ENCODE measurements at regions not wholly inside any gene's neighbourhood (a gene's known extent, or its start where the extent isn't known, plus 50 kb on each side); places are given as distances from the start of the nearest gene placed in this dataset.
A peak's percentile ranks its signal among the peaks of the same experiment; 100 is the strongest.

DNA sequence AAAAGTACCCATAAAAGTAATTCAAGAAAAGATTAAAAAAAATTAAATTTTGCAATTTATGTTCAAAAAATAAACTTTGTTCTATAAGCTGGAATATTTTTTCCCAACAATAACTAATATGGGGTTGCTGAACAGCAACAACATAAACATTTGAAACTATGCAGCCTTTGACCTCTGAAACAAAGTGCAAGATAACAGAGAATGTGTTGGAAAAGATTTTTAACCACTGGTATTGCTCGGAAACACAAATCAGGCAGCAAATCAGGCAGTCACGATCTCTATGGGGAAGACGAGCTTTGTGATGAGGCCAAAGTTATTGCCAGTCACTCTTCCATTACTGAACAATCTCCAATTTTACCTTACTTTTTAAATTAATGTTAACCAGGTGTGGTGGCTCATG lies 332.1 kb downstream of the PABPC4L start:
- no peak for DNase-seq (ENCODE audit: low read depth)

GRCh38 chr4:133868856-133869255 lies 332.7 kb downstream of the PABPC4L start:
- DNase-seq (ENCODE audit: low read depth), result no peak

DNA sequence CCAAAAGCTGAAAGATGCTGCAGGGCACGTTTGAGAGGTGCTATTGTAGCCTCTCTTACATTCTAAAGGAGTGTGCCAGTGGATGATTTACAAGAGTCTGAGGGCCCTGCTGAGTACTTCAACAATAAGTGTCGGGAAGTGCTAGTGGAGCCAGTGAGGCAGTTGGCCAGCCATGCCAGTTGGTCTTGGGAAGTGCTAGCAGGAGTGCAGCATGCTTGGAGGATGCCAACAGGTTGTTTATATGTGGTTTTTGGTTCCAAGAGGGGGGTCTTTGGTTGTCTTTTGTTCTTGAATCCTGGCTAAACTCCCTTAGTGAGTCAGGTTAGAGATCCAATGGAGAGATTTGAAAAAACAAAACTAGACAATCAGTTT lies 335.3 kb downstream of the PABPC4L start:
- DNase-seq (ENCODE audit: low read depth), result no peak

GRCh38 chr4:133865612-133866327 lies 335.8 kb downstream of the PABPC4L start:
- DNase-seq (ENCODE audit: low read depth), result peak; percentile 93

DNA sequence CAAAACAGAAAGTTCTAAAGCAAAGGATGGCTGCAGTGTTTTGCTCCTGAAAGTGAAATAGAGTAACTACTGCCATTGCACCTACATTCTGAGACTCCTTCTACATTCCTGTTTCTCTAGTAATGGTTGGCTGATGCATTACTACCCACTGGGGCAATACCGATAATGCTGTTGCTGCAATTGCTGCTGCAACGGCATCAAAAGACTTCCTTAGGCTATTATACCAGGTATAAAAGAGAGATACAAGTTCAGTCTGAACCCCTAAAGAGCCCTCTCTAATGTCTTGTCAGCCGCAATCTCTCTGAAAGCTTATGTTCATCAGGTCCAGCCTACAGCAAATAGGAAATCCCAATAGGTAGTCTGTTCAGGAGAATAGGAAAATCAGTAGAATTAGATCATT lies 338.4 kb downstream of the PABPC4L start:
- DNase-seq (ENCODE audit: low read depth), result no peak

DNA sequence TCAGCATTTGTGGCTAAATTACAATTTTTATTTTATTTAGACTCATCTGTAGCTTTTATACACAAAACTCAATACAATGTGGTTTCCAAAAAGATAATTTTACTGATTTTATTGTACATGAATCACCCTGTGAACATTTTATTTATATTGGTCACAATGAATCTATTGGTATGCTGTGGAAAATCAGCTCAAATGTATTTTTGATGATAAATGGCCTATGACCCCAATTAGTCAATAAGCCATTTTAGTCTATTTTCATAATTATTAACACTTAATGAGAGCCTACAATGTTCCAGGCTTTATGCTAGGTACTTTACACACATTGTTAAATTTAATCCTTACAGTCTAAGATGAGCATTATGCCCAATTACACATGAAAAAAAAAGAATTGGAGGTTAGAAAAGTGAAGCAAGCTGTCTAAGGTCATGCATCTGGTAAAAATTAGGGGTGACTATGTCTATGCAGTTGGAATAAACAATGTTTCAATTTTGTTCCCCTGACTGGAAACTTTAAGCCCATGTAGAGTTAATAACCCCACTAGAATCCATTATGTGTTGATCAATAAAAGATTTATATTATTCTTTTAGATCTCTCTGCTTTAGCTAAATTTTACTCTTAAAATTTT lies 344.7 kb downstream of the PABPC4L start:
- peak; percentile 29 for DNase-seq (ENCODE audit: low read depth)

GRCh38 chr4:133855001-133855400 lies 346.6 kb downstream of the PABPC4L start:
- no peak for DNase-seq (ENCODE audit: low read depth)

DNA sequence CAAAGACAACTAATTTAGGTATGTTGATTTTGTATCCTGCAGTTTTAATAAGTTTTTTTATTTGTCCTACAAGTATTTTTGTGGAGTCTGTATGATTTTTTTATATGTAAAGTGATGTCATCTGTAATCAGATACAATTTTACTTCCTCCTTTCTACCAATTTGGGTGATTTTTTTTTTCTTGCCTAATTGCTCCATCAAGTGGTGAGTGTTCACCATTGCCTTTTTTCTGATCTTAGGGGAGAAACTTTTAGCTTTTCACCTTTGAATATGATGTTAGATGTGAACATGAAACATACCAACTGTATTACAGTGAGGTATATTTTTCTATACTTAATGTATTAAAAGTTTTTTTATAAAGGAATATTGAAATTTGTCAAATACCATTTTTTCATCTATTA lies 362.3 kb downstream of the PABPC4L start:
- peak; percentile 23 for DNase-seq (ENCODE audit: low read depth)

DNA sequence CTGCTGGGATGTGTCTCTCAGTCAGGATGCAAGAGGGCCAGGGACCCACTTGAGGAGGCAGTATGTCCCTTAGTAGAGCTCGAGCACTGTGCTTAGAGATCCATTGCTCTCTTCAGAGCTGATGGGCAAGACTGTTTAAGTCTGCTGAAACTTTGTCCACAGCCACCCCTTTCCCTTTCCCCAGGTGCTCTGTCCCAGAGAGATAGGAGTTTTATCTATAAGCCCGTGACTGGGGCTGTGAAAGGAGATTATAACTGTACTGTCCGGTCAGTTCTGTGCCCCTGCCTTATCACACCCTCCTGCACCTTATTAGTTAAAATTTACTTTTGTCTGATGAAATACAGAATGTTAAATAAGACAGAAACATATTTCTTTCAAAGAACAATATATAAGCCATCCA lies 378.4 kb downstream of the PABPC4L start:
- no peak for DNase-seq (ENCODE audit: low read depth)

GRCh38 chr4:133812954-133813353 lies 388.6 kb downstream of the PABPC4L start:
- DNase-seq (ENCODE audit: low read depth), result no peak

DNA sequence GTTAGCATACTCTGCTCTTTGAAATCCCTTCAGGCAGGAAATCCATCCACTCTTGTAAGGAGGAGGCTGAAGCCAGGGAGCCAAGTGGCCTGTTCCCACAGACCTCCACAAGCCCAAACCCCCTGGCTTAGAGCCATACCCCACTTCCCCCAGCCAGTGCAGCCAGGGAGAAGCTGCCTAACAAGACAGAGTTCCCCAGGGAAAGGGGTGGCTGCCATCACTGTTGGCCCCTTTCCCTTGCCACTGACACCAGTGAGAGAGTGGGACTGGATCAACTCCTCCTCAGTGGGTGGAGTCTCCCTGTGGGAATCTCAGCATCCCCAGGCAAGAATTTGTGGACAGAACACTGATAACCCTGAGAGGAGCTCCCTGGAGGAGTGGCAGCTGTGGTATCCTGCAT lies 389.4 kb downstream of the PABPC4L start:
- DNase-seq (ENCODE audit: low read depth), result no peak

- peak; percentile 39 for DNase-seq (ENCODE audit: low read depth)
Observed at GRCh38 chr4:133808151-133808550, 393.4 kb downstream of the PABPC4L start.

DNA sequence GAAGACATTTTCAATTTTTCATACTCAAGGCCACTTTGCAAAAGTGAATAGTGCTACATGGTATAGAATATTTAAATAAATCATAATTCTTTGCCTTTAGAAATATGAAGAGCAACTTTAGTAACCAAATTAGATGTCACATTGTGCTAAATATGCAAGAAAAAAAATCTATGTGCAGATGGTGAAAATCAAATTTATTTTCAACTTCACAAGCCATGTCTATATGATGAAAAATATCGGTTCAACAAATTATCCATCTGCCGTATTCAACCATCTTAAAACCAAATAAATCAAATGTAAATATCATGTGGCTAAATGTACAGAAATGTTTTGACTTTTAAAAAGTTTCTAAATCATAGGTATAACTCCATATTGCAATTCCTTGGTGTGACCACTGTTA lies 398.2 kb downstream of the PABPC4L start:
- DNase-seq (ENCODE audit: low read depth), result no peak

DNA sequence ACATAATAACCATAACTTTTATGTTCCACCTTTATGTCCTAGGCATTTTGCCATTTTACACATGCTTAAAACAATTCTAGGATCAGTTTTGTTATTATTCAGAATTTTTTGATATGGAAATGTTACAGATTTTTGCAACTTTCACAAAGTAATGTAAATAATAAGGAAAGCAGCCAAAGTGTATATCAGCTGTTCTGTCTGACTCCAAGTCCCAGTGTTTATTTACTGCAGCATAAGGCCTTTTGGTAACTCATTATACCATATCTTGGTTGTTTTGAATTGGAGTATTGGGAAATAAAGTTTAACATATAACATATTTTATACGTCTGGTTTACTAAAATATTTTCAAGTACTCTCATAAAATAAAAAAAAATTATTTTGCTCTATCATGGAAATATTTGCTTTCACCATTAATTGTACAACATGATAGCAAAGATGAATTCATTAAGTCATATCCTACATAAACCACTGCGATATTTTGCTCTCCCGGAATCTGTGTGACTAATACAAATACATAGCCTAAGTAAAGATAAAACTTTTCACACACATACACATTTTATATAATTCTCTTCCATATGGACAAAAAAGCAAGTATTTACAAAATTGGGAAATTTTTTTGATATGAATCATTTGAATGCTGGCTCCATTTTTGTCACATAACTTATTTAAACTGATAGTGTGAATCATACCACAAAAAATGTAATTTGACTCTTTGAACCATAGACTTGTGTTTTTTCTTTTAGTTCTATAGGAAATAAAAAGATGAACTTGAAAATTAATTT lies 399.0 kb downstream of the PABPC4L start:
- DNase-seq (ENCODE audit: low read depth), result peak; percentile 71

GRCh38 chr4:133801883-133802282 lies 399.7 kb downstream of the PABPC4L start:
- no peak for DNase-seq (ENCODE audit: low read depth)

- no peak for DNase-seq (ENCODE audit: low read depth)
Observed at GRCh38 chr4:133800966-133801365, 400.6 kb downstream of the PABPC4L start.

GRCh38 chr4:133799717-133800315 lies 401.8 kb downstream of the PABPC4L start:
- no peak for DNase-seq (ENCODE audit: low read depth)

DNA sequence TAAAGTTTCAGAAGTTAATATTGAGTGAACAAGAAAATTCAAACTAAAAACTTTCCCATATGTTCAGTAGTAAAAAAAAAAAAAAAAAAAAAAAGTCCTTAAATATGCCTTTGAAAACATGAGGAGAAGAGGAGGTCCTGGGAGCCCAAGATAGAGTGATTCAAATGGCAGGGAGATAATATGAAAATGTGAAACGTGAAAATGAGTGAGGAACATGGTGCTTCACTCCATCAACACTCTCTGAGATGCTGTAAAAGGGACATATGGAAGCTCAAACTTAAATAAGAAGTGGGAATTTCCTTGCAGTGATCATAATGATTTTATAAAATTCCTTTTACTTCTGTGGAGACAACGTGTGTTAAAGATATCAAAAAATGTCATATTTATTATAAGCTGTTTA lies 423.9 kb downstream of the PABPC4L start:
- DNase-seq (ENCODE audit: low read depth), result no peak

DNA sequence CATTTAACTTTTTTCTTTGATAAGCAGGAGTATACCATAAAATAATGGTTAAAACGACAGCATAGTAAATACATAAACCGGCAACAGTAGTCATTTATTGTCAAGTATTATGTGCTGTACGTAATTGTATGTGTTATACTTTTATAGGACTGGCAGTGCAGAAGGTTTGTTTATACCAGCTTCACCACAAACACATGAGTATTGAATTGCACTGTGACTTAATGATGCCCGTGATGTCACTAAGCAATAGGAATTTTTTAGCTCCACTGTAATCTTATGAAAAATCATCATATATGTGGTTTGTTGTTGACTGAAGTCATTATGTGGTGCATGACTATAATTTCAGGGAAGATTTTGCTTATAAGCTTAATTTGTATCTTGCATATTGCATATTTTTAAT lies 424.6 kb downstream of the PABPC4L start:
- peak; percentile 5 for DNase-seq (ENCODE audit: low read depth)

DNA sequence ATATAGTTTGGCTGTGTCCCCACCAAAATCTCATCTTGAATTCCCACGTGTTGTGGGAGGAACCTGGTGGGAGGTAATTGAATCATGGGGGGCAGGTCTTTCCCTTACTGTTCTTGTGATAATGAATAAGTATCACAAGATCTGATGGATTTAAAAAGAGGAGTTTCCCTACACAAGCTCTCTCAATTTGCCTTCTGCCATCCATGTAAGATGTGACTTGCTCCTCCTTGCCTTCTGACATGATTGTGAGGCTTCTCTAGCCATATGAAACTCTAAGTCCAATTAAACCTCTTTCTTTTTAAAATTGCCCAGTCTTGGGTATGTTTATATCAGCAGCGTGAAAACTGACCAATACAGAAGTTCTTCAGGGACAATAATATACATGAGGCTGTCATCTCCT lies 425.1 kb downstream of the PABPC4L start:
- no peak for DNase-seq (ENCODE audit: low read depth)

DNA sequence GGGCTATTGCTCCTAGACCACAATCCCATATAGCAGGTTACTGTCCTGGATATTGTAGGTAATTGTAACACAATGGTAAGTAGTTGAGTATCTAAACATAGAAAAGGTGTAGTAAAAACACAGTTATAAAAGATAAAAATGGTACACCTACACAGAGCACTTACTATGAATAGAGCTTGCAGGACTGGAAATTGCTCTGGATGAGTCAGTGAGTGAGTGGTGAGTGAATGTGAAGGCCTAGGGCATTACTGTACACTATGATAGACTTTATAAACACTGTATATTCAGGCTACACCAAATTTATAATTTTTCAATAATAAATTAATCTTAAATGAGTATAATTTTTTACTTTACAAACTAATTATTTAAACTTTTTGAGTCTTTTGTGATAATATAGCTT lies 425.7 kb downstream of the PABPC4L start:
- peak; percentile 54 for DNase-seq (ENCODE audit: low read depth)

DNA sequence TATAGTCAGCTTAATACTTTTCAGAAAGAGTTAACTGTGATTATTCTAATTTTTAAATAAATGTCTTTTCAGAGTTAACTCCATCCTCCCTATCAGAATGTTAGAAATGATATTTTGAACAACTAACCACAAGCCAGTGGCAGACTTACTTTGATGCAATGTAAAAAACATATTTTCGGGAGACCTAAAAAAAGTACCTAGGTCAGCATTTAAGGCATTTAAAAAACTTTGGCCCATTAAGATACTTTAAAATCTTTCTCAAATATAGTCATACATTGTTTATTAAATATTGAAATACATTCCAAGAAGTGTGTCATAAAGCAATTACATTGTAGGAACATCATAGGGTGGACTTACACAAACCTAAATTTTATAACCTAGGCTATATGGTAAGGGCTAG lies 426.1 kb downstream of the PABPC4L start:
- no peak for DNase-seq (ENCODE audit: low read depth)

GRCh38 chr4:133759428-133759827 lies 442.2 kb downstream of the PABPC4L start:
- no peak for DNase-seq (ENCODE audit: low read depth)
